SK-N-SH treated with all-trans-retinoic acid at 6 μM for 48 hours (cell line): ENCODE measurements at regions not wholly inside any gene's neighbourhood (a gene's known extent, or its start where the extent isn't known, plus 50 kb on each side); places are given as distances from the start of the nearest gene placed in this dataset.

Experiments
- ARNTL ChIP-seq: fragments of 450-650 bp; formaldehyde crosslinking; IDR thresholded peaks from 2 replicates; pipeline ENCODE4 v1.5.0; 2020; ENCODE audit warnings: low read depth, mild to moderate bottlenecking, moderate library complexity, borderline replicate concordance
- CSDC2 ChIP-seq: fragments of 250-450 bp; sonication (Bioruptor Pico); IDR thresholded peaks from 2 replicates; pipeline ENCODE4 v1.5.0; 2020; ENCODE audit warnings: mild to moderate bottlenecking, moderate library complexity
- ESRRG ChIP-seq: fragments of 250-450 bp; sonication (Bioruptor Pico); IDR thresholded peaks from 2 replicates; pipeline ENCODE4 v1.6.1; 2021; ENCODE audit warnings: mild to moderate bottlenecking
- PPARA ChIP-seq: fragments of 250-450 bp; sonication (Bioruptor Pico); IDR thresholded peaks from 2 replicates; pipeline ENCODE4 v1.5.0; 2020; ENCODE audit warnings: mild to moderate bottlenecking, borderline replicate concordance
- RARB ChIP-seq: fragments of 250-450 bp; sonication (Bioruptor Pico); IDR thresholded peaks from 2 replicates; pipeline ENCODE4 v1.8.0; 2021; ENCODE audit warnings: mild to moderate bottlenecking, moderate library complexity
- SNAI2 ChIP-seq: fragments of 250-450 bp; sonication (Bioruptor Pico); IDR thresholded peaks from 2 replicates; pipeline ENCODE4 v1.5.0; 2020; ENCODE audit warnings: mild to moderate bottlenecking, moderate library complexity
- TOX ChIP-seq: fragments of 250-450 bp; sonication (Bioruptor Pico); IDR thresholded peaks from 2 replicates; pipeline ENCODE4 v1.8.0; 2021; ENCODE audit warnings: mild to moderate bottlenecking, moderate library complexity, borderline replicate concordance
- ZC3H10 ChIP-seq: fragments of 250-450 bp; sonication (Bioruptor Pico); IDR thresholded peaks from 2 replicates; pipeline ENCODE4 v1.5.1; 2021; ENCODE audit warnings: mild to moderate bottlenecking, moderate library complexity
- ZFP3 ChIP-seq: fragments of 250-450 bp; sonication (Bioruptor Pico); IDR thresholded peaks from 2 replicates; pipeline ENCODE4 v1.5.0; 2020; ENCODE audit warnings: mild to moderate bottlenecking, moderate library complexity
- ZNF565 ChIP-seq: fragments of 450-650 bp; formaldehyde crosslinking; conservative IDR thresholded peaks from 2 replicates; pipeline ENCODE4 v1.5.0; 2020; ENCODE audit warnings: low read depth, mild to moderate bottlenecking, moderate library complexity
- TF ChIP-seq, protein P1 (sequence below): fragments of 250-450 bp; sonication (Bioruptor Pico); IDR thresholded peaks from 2 replicates; pipeline ENCODE4 v1.5.1; 2021; ENCODE audit warnings: mild to moderate bottlenecking, moderate library complexity
- TF ChIP-seq, protein P2 (sequence below): fragments of 250-450 bp; sonication (Bioruptor Pico); IDR thresholded peaks from 2 replicates; pipeline ENCODE4 v1.8.0; 2020; ENCODE audit warnings: mild to moderate bottlenecking, moderate library complexity, borderline replicate concordance
- TF ChIP-seq, protein P3 (sequence below): fragments of 250-450 bp; sonication (Bioruptor Pico); IDR thresholded peaks from 2 replicates; pipeline ENCODE4 v1.5.1; 2020; ENCODE audit warnings: low read depth, mild to moderate bottlenecking, moderate library complexity
- TF ChIP-seq, protein P4 (sequence below): fragments of 250-450 bp; sonication (Bioruptor Pico); IDR thresholded peaks from 2 replicates; pipeline ENCODE4 v1.5.0; 2020; ENCODE audit warnings: mild to moderate bottlenecking, moderate library complexity

DNA sequence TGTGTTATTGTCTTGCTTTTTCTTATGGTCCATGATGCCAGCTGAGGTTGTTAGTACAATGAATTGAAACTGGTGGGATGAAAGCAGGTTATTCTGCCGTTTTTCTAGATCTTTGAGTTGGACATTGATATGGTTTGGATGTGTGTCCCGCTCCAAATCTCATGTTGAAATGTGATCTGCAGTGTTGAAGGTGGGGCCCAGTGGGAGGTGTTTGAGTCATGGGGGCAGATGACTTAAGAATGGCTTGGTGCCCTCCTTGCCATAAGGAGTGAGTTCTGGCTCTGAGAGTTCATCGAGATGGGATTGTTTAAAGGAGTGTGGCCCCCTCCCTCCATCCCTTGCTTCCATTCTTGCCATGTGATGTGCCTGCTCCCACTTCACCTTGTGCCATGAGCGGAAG, 80.3 kb upstream of the PIAS1 start:
- TF ChIP-seq, protein P1, sequence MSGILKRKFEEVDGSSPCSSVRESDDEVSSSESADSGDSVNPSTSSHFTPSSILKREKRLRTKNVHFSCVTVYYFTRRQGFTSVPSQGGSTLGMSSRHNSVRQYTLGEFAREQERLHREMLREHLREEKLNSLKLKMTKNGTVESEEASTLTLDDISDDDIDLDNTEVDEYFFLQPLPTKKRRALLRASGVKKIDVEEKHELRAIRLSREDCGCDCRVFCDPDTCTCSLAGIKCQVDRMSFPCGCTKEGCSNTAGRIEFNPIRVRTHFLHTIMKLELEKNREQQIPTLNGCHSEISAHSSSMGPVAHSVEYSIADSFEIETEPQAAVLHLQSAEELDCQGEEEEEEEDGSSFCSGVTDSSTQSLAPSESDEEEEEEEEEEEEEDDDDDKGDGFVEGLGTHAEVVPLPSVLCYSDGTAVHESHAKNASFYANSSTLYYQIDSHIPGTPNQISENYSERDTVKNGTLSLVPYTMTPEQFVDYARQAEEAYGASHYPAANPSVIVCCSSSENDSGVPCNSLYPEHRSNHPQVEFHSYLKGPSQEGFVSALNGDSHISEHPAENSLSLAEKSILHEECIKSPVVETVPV, result no peak
- TF ChIP-seq ZC3H10 (no peak), ZNF565 (CRISPR knock-in tag) (no peak), ARNTL (CRISPR knock-in tag) (no peak), ZFP3 (CRISPR knock-in tag) (no peak), RARB (CRISPR knock-in tag) (no peak), SNAI2 (CRISPR knock-in tag) (no peak), CSDC2 (CRISPR knock-in tag) (no peak), TOX (CRISPR knock-in tag) (no peak), ESRRG (no peak), PPARA (CRISPR knock-in tag) (no peak)
- TF ChIP-seq, protein P2, sequence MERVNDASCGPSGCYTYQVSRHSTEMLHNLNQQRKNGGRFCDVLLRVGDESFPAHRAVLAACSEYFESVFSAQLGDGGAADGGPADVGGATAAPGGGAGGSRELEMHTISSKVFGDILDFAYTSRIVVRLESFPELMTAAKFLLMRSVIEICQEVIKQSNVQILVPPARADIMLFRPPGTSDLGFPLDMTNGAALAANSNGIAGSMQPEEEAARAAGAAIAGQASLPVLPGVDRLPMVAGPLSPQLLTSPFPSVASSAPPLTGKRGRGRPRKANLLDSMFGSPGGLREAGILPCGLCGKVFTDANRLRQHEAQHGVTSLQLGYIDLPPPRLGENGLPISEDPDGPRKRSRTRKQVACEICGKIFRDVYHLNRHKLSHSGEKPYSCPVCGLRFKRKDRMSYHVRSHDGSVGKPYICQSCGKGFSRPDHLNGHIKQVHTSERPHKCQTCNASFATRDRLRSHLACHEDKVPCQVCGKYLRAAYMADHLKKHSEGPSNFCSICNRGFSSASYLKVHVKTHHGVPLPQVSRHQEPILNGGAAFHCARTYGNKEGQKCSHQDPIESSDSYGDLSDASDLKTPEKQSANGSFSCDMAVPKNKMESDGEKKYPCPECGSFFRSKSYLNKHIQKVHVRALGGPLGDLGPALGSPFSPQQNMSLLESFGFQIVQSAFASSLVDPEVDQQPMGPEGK (CRISPR knock-in tag), result no peak
- TF ChIP-seq, protein P3, sequence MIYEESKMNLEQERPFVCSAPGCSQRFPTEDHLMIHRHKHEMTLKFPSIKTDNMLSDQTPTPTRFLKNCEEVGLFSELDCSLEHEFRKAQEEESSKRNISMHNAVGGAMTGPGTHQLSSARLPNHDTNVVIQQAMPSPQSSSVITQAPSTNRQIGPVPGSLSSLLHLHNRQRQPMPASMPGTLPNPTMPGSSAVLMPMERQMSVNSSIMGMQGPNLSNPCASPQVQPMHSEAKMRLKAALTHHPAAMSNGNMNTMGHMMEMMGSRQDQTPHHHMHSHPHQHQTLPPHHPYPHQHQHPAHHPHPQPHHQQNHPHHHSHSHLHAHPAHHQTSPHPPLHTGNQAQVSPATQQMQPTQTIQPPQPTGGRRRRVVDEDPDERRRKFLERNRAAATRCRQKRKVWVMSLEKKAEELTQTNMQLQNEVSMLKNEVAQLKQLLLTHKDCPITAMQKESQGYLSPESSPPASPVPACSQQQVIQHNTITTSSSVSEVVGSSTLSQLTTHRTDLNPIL (CRISPR knock-in tag), result no peak
- TF ChIP-seq, protein P4, sequence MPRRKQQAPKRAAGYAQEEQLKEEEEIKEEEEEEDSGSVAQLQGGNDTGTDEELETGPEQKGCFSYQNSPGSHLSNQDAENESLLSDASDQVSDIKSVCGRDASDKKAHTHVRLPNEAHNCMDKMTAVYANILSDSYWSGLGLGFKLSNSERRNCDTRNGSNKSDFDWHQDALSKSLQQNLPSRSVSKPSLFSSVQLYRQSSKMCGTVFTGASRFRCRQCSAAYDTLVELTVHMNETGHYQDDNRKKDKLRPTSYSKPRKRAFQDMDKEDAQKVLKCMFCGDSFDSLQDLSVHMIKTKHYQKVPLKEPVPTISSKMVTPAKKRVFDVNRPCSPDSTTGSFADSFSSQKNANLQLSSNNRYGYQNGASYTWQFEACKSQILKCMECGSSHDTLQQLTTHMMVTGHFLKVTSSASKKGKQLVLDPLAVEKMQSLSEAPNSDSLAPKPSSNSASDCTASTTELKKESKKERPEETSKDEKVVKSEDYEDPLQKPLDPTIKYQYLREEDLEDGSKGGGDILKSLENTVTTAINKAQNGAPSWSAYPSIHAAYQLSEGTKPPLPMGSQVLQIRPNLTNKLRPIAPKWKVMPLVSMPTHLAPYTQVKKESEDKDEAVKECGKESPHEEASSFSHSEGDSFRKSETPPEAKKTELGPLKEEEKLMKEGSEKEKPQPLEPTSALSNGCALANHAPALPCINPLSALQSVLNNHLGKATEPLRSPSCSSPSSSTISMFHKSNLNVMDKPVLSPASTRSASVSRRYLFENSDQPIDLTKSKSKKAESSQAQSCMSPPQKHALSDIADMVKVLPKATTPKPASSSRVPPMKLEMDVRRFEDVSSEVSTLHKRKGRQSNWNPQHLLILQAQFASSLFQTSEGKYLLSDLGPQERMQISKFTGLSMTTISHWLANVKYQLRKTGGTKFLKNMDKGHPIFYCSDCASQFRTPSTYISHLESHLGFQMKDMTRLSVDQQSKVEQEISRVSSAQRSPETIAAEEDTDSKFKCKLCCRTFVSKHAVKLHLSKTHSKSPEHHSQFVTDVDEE (CRISPR knock-in tag), result no peak
